HepG2 (cell line): ENCODE measurements at regions not wholly inside any gene's neighbourhood (a gene's known extent, or its start where the extent isn't known, plus 50 kb on each side); places are given as distances from the start of the nearest gene placed in this dataset.

Experiments
- ATAC-seq: fragments of 200-7000 bp; cut with Tn5 transposase; 3 replicates; pipeline ENCODE4 v1.9.1; 2020; ENCODE audit warnings: mild to moderate bottlenecking, moderate library complexity
- BruUV-seq: library from RNA; stranded (reverse); fragments of 400-500 nt; replicated peaks from 2 replicates; lab custom pipeline; 2021; lab: Mats Ljungman, UMichigan
- CTCF ChIA-PET: fragments of 300-600 bp; formaldehyde crosslinking; extraction: SDS; loops from one replicate; lab custom pipeline; 2021; ENCODE audit warnings: low total read pairs, inconsistent platforms, low intra/inter-chr PET ratio; lab: Yijun Ruan, JAX
- POLR2A ChIA-PET: fragments of 350-600 bp; sonication (Branson Sonifier 250); formaldehyde crosslinking; loops from one replicate; lab custom pipeline; 2020; ENCODE audit warnings: antibody characterized with exemption, inconsistent platforms; lab: Yijun Ruan, JAX
- DNase-seq: peaks from one replicate; pipeline ENCODE4 v3.0.0-alpha.2; 2015; ENCODE audit warnings: low spot score
- FAIRE-seq: peaks from 3 replicates; lab custom pipeline; 2011; peaks lifted over from hg19 to GRCh38; lab: Jason Lieb, UNC
- H2AFZ ChIP-seq: one replicate; pipeline ENCODE4 v1.6.1; 2011; ENCODE audit warnings: low read length, inconsistent platforms
- H3K27ac ChIP-seq: fragments of 300-600 bp; 3 replicates; pipeline ENCODE4 v1.8.0; 2011; ENCODE audit warnings: mixed run types, mild to moderate bottlenecking, mixed read lengths, low read length, inconsistent platforms; ENCODE audit not compliant: insufficient read depth; ENCODE audit errors: extremely low read length
- H3K27me3 ChIP-seq, 2 experiments: fragments of 200-600 bp in 1 of 2; 2 replicates in 1 of 2; 3 replicates in 1 of 2; pipeline versions ENCODE4 v1.6.0 to v1.8.0; 2011; ENCODE audit warnings: low read length in 2 of 2, mild to moderate bottlenecking in 2 of 2, moderate library complexity in 2 of 2, inconsistent platforms in 1 of 2; ENCODE audit not compliant: insufficient read depth in 2 of 2, control insufficient read depth in 1 of 2
- H3K36me3 ChIP-seq, 2 experiments: fragments of 200-600 bp in 1 of 2; replicated peaks in 1 of 2; 2 replicates in 1 of 2; 3 replicates in 1 of 2; pipeline versions ENCODE4 v1.5.1 to v1.8.0; 2011; ENCODE audit warnings: low read length in 2 of 2, inconsistent platforms in 1 of 2; ENCODE audit not compliant: insufficient read depth in 2 of 2, control insufficient read depth in 1 of 2
- H3K4me1 ChIP-seq: 2 replicates; pipeline ENCODE4 v1.5.1; 2012; ENCODE audit warnings: low read length, inconsistent platforms; ENCODE audit not compliant: insufficient read depth
- H3K4me2 ChIP-seq: 2 replicates; pipeline ENCODE4 v1.6.0; 2011; ENCODE audit warnings: low read depth, low read length, inconsistent platforms
- H3K4me3 ChIP-seq, 3 experiments: fragments of 200-600 bp in 1 of 3; sonication (generic), shearing (Covaris generic) in 1 of 3; replicated peaks in 1 of 3; 2 replicates each; pipeline ENCODE4 v1.5.1; 2011 to 2016; ENCODE audit warnings: low read length in 3 of 3, inconsistent platforms in 2 of 3, low read depth in 2 of 3, mild to moderate bottlenecking in 2 of 3, control low read depth in 1 of 3, mixed read lengths in 1 of 3; ENCODE audit not compliant: insufficient read depth in 1 of 3
- H3K79me2 ChIP-seq: one replicate; pipeline ENCODE4 v1.6.1; 2011; ENCODE audit warnings: low read length, inconsistent platforms; ENCODE audit not compliant: insufficient read depth
- H3K9ac ChIP-seq: 2 replicates; pipeline ENCODE4 v1.6.0; 2011; ENCODE audit warnings: mild to moderate bottlenecking, low read depth, low read length, inconsistent platforms; ENCODE audit not compliant: insufficient read depth
- H3K9me3 ChIP-seq: 2 replicates; pipeline ENCODE4 v1.5.1; 2012; ENCODE audit warnings: mild to moderate bottlenecking, low read length
- H4K20me1 ChIP-seq: 2 replicates; pipeline ENCODE4 v1.6.0; 2011; ENCODE audit warnings: inconsistent platforms, mild to moderate bottlenecking, low read length, moderate library complexity; ENCODE audit not compliant: insufficient read depth
- BCL6 ChIP-seq: IDR thresholded peaks from 2 replicates; pipeline ENCODE4 v1.6.1; 2016; ENCODE audit warnings: missing genetic modification reagents, missing compliant biosample characterization
- MAFG ChIP-seq: sonication (generic); formaldehyde crosslinking; IDR thresholded peaks from 2 replicates; pipeline ENCODE4 v1.5.1; 2020; ENCODE audit warnings: mild to moderate bottlenecking, missing genetic modification reagents
- PHB2 ChIP-seq: fragments of 450-650 bp; IDR thresholded peaks from 2 replicates; pipeline ENCODE4 v1.6.1; 2018; ENCODE audit not compliant: partially characterized antibody
- RAD51 ChIP-seq: fragments of 450-650 bp; IDR thresholded peaks from 2 replicates; pipeline ENCODE4 v1.6.1; 2016; ENCODE audit warnings: borderline replicate concordance
- SNRNP70 ChIP-seq: fragments of 200-400 bp; formaldehyde crosslinking; IDR thresholded peaks from 2 replicates; pipeline ENCODE4 v1.6.1; 2017; ENCODE audit warnings: mild to moderate bottlenecking, low read depth, low read length, moderate library complexity
- SP2 ChIP-seq: sonication (generic); formaldehyde crosslinking; IDR thresholded peaks from 2 replicates; pipeline ENCODE4 v1.5.1; 2020; ENCODE audit warnings: mild to moderate bottlenecking, missing genetic modification reagents
- ZNF562 ChIP-seq: sonication (generic); formaldehyde crosslinking; IDR thresholded peaks from 2 replicates; pipeline ENCODE4 v1.8.0; 2022; ENCODE audit warnings: missing genetic modification reagents, borderline replicate concordance
- ZNF883 ChIP-seq: sonication (generic); formaldehyde crosslinking; IDR thresholded peaks from 2 replicates; pipeline ENCODE4 v1.5.1; 2020; ENCODE audit warnings: mild to moderate bottlenecking, missing genetic modification reagents; ENCODE audit errors: not compliant biosample characterization
- WGBS: methylation state at CpG from one replicate; pipeline ENCODE4 v1.1.6; 2017; ENCODE audit warnings: low lambda C conversion rate; 5-methylcytosine and 5-hydroxymethylcytosine counted together
- in situ Hi-C: cut with HindIII; loops from 2 replicates; pipeline ENCODE4 v1.10.0; 2017; ENCODE audit warnings: low pct_unique_long_range_greater_than_20kb; ENCODE audit not compliant: extremely low pct_ligation_motif_present
- intact Hi-C: fragments of 100-400 bp; cut with micrococcal nuclease; formaldehyde crosslinking; loops from one replicate; pipeline ENCODE4 v1.10.0; 2022; ENCODE audit not compliant: unreplicated experiment

GRCh38 chr6:81594501-81594900, 158.0 kb downstream of the TENT5A start:
- no peaks in the 10 kb centered on the region for H3K27me3 ChIP-seq
- no peaks in the 10 kb centered on the region for H3K36me3 ChIP-seq
- no peak overlapping the region for H2AFZ ChIP-seq
- H4K20me1 ChIP-seq: no peaks in the 10 kb centered on the region
- H3K4me2 ChIP-seq: no peak overlapping the region
- no peak for TF ChIP-seq SP2 (CRISPR knock-in tag)
- peak; percentile 89 for TF ChIP-seq BCL6 (CRISPR knock-in tag)
- TF ChIP-seq SNRNP70: no peak
- no peak for TF ChIP-seq PHB2
- TF ChIP-seq ZNF562 (CRISPR knock-in tag): no peak
- no peak for TF ChIP-seq ZNF883 (CRISPR knock-in tag)
- POLR2A ChIA-PET: no interaction called here
- no TSS peak for BruUV-seq
- FAIRE-seq (no peak), ATAC-seq (no peak), DNase-seq (no peak)
- no peaks in the 10 kb centered on the region for H3K79me2 ChIP-seq
- WGBS: 0% methylated on average over 2 of the region's 2 CpGs
- no peak overlapping the region for H3K4me3 ChIP-seq
- no peak overlapping the region for H3K27ac ChIP-seq
- H3K9me3 ChIP-seq: no peaks in the 10 kb centered on the region
- intact Hi-C loops (loop anchor here (10.0 kb wide), 1 partner anchor 410 kb away; no protein-coding TSS in a partner anchor), in situ Hi-C loops (no loop called here)
- CTCF ChIA-PET: no interaction called here
- H3K9ac ChIP-seq: no peak overlapping the region
- H3K4me1 ChIP-seq: no peaks in the 10 kb centered on the region

- intact Hi-C loops: loop anchor here (10.0 kb wide), 1 partner anchor 414 kb away; no protein-coding TSS in a partner anchor
- no peaks in the 10 kb centered on the region for H4K20me1 ChIP-seq
- H2AFZ ChIP-seq: no peak overlapping the region
- no peaks in the 10 kb centered on the region for H3K4me1 ChIP-seq
- H3K79me2 ChIP-seq: no peaks in the 10 kb centered on the region
- in situ Hi-C loops: no loop called here
- H3K9me3 ChIP-seq: no peaks in the 10 kb centered on the region
- DNase-seq (no peak), ATAC-seq (no peak), FAIRE-seq (no peak)
- TF ChIP-seq MAFG (CRISPR knock-in tag) (no peak), RAD51 (peak; percentile 24; the same call in 1 of the 2 replicates)
- H3K36me3 ChIP-seq: no peaks in the 10 kb centered on the region
- no peak overlapping the region for H3K27ac ChIP-seq
- POLR2A ChIA-PET: no interaction called here
- BruUV-seq: no TSS peak
- 0 out of 2 replicates have a peak overlapping the region, but pooled peaks have one; percentile 5 for H3K4me2 ChIP-seq
- H3K9ac ChIP-seq: no peak overlapping the region
- H3K27me3 ChIP-seq: no peaks in the 10 kb centered on the region
- H3K4me3 ChIP-seq: no peak overlapping the region
- CTCF ChIA-PET: no interaction called here
- 8% methylated on average over 5 of the region's 5 CpGs for WGBS
Measured at GRCh38 chr6:81590314-81590691, 162.2 kb downstream of the TENT5A start.
